K562 (cell line): ENCODE measurements at regions not wholly inside any gene's neighbourhood (a gene's known extent, or its start where the extent isn't known, plus 50 kb on each side); places are given as distances from the start of the nearest gene placed in this dataset.

ENCODE experiments used
- ATAC-seq: fragments of 200-7000 bp; cut with Tn5 transposase; 3 replicates; pipeline ENCODE4 v1.9.1; 2020; ENCODE audit warnings: moderate library complexity
- BruUV-seq: library from RNA; stranded (reverse); fragments of 400-500 nt; replicated peaks from 2 replicates; lab custom pipeline; 2021; lab: Mats Ljungman, UMichigan
- CTCF ChIA-PET: fragments of 300-600 bp; formaldehyde crosslinking; extraction: SDS; loops from one replicate; lab custom pipeline; 2021; ENCODE audit warnings: low intra/inter-chr PET ratio; lab: Yijun Ruan, JAX
- POLR2A ChIA-PET: fragments of 300-600, 350-650 bp; sonication (Branson Sonifier 250); formaldehyde crosslinking; extraction: SDS; loops from one replicate; lab custom pipeline; 2021; ENCODE audit warnings: antibody characterized with exemption, inconsistent platforms; lab: Yijun Ruan, JAX
- DNase-seq, 4 experiments: peaks; one replicate each; pipeline versions ENCODE4 v3.0.0 to v3.0.0-alpha.2; 2011 to 2018; ENCODE audit warnings: low spot score in 3 of 4, mixed read lengths in 3 of 4; ENCODE audit errors: extremely low read depth in 1 of 4
- FAIRE-seq: peaks from 2 replicates; lab custom pipeline; 2011; peaks lifted over from hg19 to GRCh38; lab: Jason Lieb, UNC
- H2AFZ ChIP-seq: 2 replicates; pipeline ENCODE4 v1.6.0; 2011; ENCODE audit warnings: low read depth, low read length, control low read depth, inconsistent platforms
- H3K27ac ChIP-seq: fragments of 200-600 bp; 3 replicates; pipeline ENCODE4 v1.8.0; 2011; ENCODE audit warnings: low read depth, mild to moderate bottlenecking, control low read depth, inconsistent platforms, low read length, moderate library complexity, mixed read lengths; ENCODE audit errors: extremely low read depth
- H3K27me3 ChIP-seq, 2 experiments: fragments of 300-600 bp in 1 of 2; 2 replicates in 1 of 2; 3 replicates in 1 of 2; pipeline versions ENCODE4 v1.6.0 to v1.8.0; 2011; ENCODE audit warnings: inconsistent platforms in 2 of 2, low read length in 2 of 2, mild to moderate bottlenecking in 1 of 2, mixed read lengths in 1 of 2, moderate library complexity in 1 of 2; ENCODE audit not compliant: control insufficient read depth in 2 of 2, insufficient read depth in 2 of 2
- H3K36me3 ChIP-seq: fragments of 300-600 bp; 3 replicates; pipeline ENCODE4 v1.8.0; 2011; ENCODE audit warnings: mild to moderate bottlenecking, low read length, inconsistent platforms; ENCODE audit not compliant: control insufficient read depth, insufficient read depth
- H3K4me1 ChIP-seq, 2 experiments: fragments of 200-600 bp in 1 of 2; replicated peaks in 1 of 2; 2 replicates in 1 of 2; 3 replicates in 1 of 2; pipeline versions ENCODE4 v1.5.1 to v1.8.0; 2011; ENCODE audit warnings: inconsistent platforms in 2 of 2, low read length in 2 of 2, mild to moderate bottlenecking in 1 of 2, mixed read lengths in 1 of 2, moderate library complexity in 1 of 2; ENCODE audit not compliant: control insufficient read depth in 2 of 2, insufficient read depth in 2 of 2
- H3K4me2 ChIP-seq: 2 replicates; pipeline ENCODE4 v1.6.1; 2011; ENCODE audit warnings: low read length, control low read depth, inconsistent platforms, mixed read lengths; ENCODE audit not compliant: insufficient read depth
- H3K4me3 ChIP-seq: fragments of 200-600 bp; sonication (generic), shearing (Covaris generic); 2 replicates; pipeline ENCODE4 v1.5.1; 2016; ENCODE audit warnings: control low read depth, inconsistent platforms
- H3K79me2 ChIP-seq: fragments of 200-600 bp; 3 replicates; pipeline ENCODE4 v1.8.0; 2011; ENCODE audit warnings: low read length, inconsistent platforms; ENCODE audit not compliant: control insufficient read depth, insufficient read depth
- H3K9ac ChIP-seq, 2 experiments: 2 replicates each; pipeline versions ENCODE4 v1.6.0 to v1.6.1; 2011; ENCODE audit warnings: low read depth in 2 of 2, low read length in 2 of 2, control low read depth in 1 of 2, inconsistent platforms in 1 of 2, mild to moderate bottlenecking in 1 of 2, mixed read lengths in 1 of 2; ENCODE audit not compliant: insufficient read depth in 1 of 2
- H3K9me1 ChIP-seq: one replicate; pipeline ENCODE4 v1.6.0; 2011; ENCODE audit warnings: inconsistent platforms, mild to moderate bottlenecking, low read length, moderate library complexity; ENCODE audit not compliant: control insufficient read depth, insufficient read depth
- H3K9me3 ChIP-seq: replicated peaks from 2 replicates; pipeline ENCODE4 v1.5.1; 2011; ENCODE audit warnings: low read depth, low read length, inconsistent platforms; ENCODE audit not compliant: control insufficient read depth, insufficient read depth
- H4K20me1 ChIP-seq: replicated peaks from 2 replicates; pipeline ENCODE4 v1.6.1; 2011; ENCODE audit warnings: low read length, inconsistent platforms, mixed read lengths; ENCODE audit not compliant: control insufficient read depth, insufficient read depth
- DDX20 ChIP-seq: fragments of 450-650 bp; IDR thresholded peaks from 2 replicates; pipeline ENCODE4 v1.6.1; 2016; ENCODE audit warnings: missing genetic modification characterization, low read depth, mild to moderate bottlenecking, missing compliant biosample characterization, moderate library complexity
- HDAC2 ChIP-seq: fragments of 450-650 bp; IDR thresholded peaks from 2 replicates; pipeline ENCODE4 v1.6.1; 2016; ENCODE audit warnings: mild to moderate bottlenecking
- SMAD3 ChIP-seq: fragments of 450-650 bp; formaldehyde crosslinking; conservative IDR thresholded peaks from 2 replicates; pipeline ENCODE4 v1.4.0; 2020; ENCODE audit warnings: mild to moderate bottlenecking
- SP1 ChIP-seq: sonication (generic); formaldehyde crosslinking; IDR thresholded peaks from 2 replicates; pipeline ENCODE4 v1.8.1; 2022; ENCODE audit warnings: mild to moderate bottlenecking, missing genetic modification reagents
- TRIM28 ChIP-seq: fragments of 450-650 bp; IDR thresholded peaks from 2 replicates; pipeline ENCODE4 v1.6.1; 2017
- ZNF311 ChIP-seq: fragments of 250-450 bp; sonication (Bioruptor Pico); IDR thresholded peaks from 2 replicates; pipeline ENCODE4 v1.4.0; 2020; ENCODE audit warnings: mild to moderate bottlenecking, moderate library complexity
- WGBS: fragments of 100-300 bp; shearing (Covaris generic); methylation state at CpG from one replicate; pipeline ENCODE4 v1.1.6; 2016; ENCODE audit warnings: low coverage, mixed read lengths; ENCODE audit not compliant: insufficient coverage; ENCODE audit errors: missing lambda C conversion rate; 5-methylcytosine and 5-hydroxymethylcytosine counted together
- in situ Hi-C: fragments of 300-500 bp; cut with MboI; formaldehyde crosslinking; loops from 4 replicates; pipeline ENCODE4 v1.15.0; 2018; ENCODE audit warnings: inconsistent platforms, mixed read lengths
- intact Hi-C: fragments of 100-400 bp; cut with micrococcal nuclease; formaldehyde crosslinking; loops from 2 replicates; pipeline ENCODE4 v1.14.2; 2022
- TF ChIP-seq, protein P1 (sequence below), 2 experiments: fragments of 450-650 bp in 1 of 2; IDR thresholded peaks; 2 replicates each; pipeline ENCODE4 v1.6.1; 2011 to 2017; ENCODE audit warnings: low read depth in 2 of 2, antibody characterized with exemption in 1 of 2, borderline replicate concordance in 1 of 2, low read length in 1 of 2, mild to moderate bottlenecking in 1 of 2, mixed read lengths in 1 of 2; ENCODE audit not compliant: control insufficient read depth in 1 of 2
- TF ChIP-seq, protein P2 (sequence below): sonication (generic); formaldehyde crosslinking; IDR thresholded peaks from 2 replicates; pipeline ENCODE4 v1.8.0; 2022; ENCODE audit warnings: mild to moderate bottlenecking, missing genetic modification reagents, borderline replicate concordance

DNA sequence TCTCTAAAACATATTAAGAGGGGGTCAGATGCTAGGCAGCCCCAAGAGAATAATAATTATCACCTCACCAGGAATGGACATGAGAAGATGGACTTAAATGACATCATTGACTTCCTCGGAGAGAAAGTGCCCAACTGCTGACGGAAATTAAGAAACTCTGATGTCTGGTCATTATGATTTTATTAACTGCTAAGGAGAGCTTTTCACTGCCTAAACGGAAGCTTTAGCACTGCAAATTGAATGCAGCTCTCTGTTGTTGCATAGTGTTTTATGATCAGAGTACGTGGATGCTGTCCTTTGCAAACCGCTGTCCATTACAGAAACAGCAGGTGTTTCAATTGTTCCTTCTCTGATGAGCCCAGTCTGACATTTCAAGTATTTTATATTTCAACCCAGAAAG lies 89.4 kb upstream of the GALNT17 start (continued):
- TF ChIP-seq, protein P1, sequence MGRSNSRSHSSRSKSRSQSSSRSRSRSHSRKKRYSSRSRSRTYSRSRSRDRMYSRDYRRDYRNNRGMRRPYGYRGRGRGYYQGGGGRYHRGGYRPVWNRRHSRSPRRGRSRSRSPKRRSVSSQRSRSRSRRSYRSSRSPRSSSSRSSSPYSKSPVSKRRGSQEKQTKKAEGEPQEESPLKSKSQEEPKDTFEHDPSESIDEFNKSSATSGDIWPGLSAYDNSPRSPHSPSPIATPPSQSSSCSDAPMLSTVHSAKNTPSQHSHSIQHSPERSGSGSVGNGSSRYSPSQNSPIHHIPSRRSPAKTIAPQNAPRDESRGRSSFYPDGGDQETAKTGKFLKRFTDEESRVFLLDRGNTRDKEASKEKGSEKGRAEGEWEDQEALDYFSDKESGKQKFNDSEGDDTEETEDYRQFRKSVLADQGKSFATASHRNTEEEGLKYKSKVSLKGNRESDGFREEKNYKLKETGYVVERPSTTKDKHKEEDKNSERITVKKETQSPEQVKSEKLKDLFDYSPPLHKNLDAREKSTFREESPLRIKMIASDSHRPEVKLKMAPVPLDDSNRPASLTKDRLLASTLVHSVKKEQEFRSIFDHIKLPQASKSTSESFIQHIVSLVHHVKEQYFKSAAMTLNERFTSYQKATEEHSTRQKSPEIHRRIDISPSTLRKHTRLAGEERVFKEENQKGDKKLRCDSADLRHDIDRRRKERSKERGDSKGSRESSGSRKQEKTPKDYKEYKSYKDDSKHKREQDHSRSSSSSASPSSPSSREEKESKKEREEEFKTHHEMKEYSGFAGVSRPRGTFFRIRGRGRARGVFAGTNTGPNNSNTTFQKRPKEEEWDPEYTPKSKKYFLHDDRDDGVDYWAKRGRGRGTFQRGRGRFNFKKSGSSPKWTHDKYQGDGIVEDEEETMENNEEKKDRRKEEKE (IDR thresholded peaks at IDR 0.05; ENCODE audit: borderline replicate concordance in 1 of 2, control insufficient read depth in 1 of 2, low read depth in 2 of 2, low read length in 1 of 2): no peak
- TF ChIP-seq, protein P2, sequence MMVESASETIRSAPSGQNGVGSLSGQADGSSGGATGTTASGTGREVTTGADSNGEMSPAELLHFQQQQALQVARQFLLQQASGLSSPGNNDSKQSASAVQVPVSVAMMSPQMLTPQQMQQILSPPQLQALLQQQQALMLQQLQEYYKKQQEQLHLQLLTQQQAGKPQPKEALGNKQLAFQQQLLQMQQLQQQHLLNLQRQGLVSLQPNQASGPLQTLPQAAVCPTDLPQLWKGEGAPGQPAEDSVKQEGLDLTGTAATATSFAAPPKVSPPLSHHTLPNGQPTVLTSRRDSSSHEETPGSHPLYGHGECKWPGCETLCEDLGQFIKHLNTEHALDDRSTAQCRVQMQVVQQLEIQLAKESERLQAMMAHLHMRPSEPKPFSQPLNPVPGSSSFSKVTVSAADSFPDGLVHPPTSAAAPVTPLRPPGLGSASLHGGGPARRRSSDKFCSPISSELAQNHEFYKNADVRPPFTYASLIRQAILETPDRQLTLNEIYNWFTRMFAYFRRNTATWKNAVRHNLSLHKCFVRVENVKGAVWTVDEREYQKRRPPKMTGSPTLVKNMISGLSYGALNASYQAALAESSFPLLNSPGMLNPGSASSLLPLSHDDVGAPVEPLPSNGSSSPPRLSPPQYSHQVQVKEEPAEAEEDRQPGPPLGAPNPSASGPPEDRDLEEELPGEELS (CRISPR knock-in tag): no peak
- TF ChIP-seq, all 486 proteins: peak for 0

DNA sequence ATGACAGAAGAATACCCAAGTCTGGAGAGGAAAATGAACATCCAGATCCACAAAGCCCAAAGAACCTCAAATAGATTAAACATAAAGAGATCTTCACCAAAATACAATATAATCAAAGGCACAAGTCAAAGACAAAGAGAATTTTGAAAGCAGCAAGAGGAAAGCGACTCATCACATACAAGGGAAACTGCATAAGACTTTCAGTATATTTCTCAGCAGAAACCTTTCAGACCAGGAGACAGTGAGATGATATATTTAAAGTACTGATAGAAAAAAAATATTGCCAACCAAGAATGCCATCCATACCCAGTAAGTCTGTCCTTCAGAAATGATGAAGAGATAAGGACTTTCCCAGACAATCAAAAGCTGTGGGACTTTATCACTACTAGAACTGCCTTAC lies 81.5 kb upstream of the GALNT17 start:
- no peak for DNase-seq
- in situ Hi-C loops (no loop called here), intact Hi-C loops (no loop called here)
- H3K4me3 ChIP-seq: no peak overlapping the region
- H3K9ac ChIP-seq: no peak overlapping the region
- ChIA-PET CTCF (no interaction called here), POLR2A (no interaction called here)
- no peak overlapping the region for H3K4me2 ChIP-seq
- no peak overlapping the region for H3K27ac ChIP-seq
- TF ChIP-seq SP1 (CRISPR knock-in tag) (no peak), ZNF311 (CRISPR knock-in tag) (no peak), SMAD3 (CRISPR knock-in tag) (no peak), HDAC2 (no peak), TRIM28 (peak; percentile 61; the same call in 1 of the 2 replicates), DDX20 (no peak)
- H3K4me1 ChIP-seq: no peaks in the 10 kb centered on the region
- 0 out of 2 replicates have a peak, but pooled peaks cover 2% of the 10 kb centered on the region for H3K9me3 ChIP-seq
- H3K9me1 ChIP-seq: no peaks in the 10 kb centered on the region
- no peak for FAIRE-seq
- no peaks in the 10 kb centered on the region for H3K36me3 ChIP-seq
- no peaks in the 10 kb centered on the region for H3K79me2 ChIP-seq
- no peak overlapping the region for H2AFZ ChIP-seq
- H3K27me3 ChIP-seq: no peaks in the 10 kb centered on the region
- H4K20me1 ChIP-seq: no peaks in the 10 kb centered on the region
- no peak for ATAC-seq
- 0% methylated on average over 1 of the region's 1 CpG for WGBS
- BruUV-seq: no TSS peak
